HepG2 (cell line): ENCODE measurements at regions not wholly inside any gene's neighbourhood (a gene's known extent, or its start where the extent isn't known, plus 50 kb on each side); places are given as distances from the start of the nearest gene placed in this dataset.

Experiments
- CTCF ChIP-seq: sonication (generic); formaldehyde crosslinking; IDR thresholded peaks from 2 replicates; pipeline ENCODE4 v1.5.0; 2020; ENCODE audit warnings: mild to moderate bottlenecking, missing genetic modification reagents, moderate library complexity
- ESRRA ChIP-seq: sonication (generic); formaldehyde crosslinking; IDR thresholded peaks from 2 replicates; pipeline ENCODE4 v1.5.1; 2020; ENCODE audit warnings: mild to moderate bottlenecking, low read depth, missing genetic modification reagents
- EZH2 ChIP-seq: conservative IDR thresholded peaks from 2 replicates; pipeline ENCODE4 v1.6.1; 2012; ENCODE audit warnings: mild to moderate bottlenecking, low read depth, low read length, moderate library complexity
- POLR2A ChIP-seq, 2 experiments: IDR thresholded peaks; 2 replicates each; pipeline ENCODE4 v1.6.1; 2011; ENCODE audit warnings: low read depth in 2 of 2, low read length in 2 of 2, mild to moderate bottlenecking in 1 of 2, moderate library complexity in 1 of 2; ENCODE audit not compliant: insufficient read depth in 1 of 2
- ZNF558 ChIP-seq: sonication (generic); formaldehyde crosslinking; IDR thresholded peaks from 2 replicates; pipeline ENCODE4 v1.9.0; 2022; ENCODE audit warnings: mild to moderate bottlenecking, missing genetic modification reagents, borderline replicate concordance

GRCh38 chr3:82572721-82573120 is 811.3 kb upstream of the GBE1 start:
- TF ChIP-seq EZH2 (no peak), ESRRA (CRISPR knock-in tag) (no peak), POLR2A (IDR thresholded peaks at IDR 0.05; ENCODE audit: insufficient read depth in 1 of 2, low read depth in 2 of 2, low read length in 2 of 2) (no peak), CTCF (CRISPR knock-in tag) (no peak), ZNF558 (CRISPR knock-in tag) (no peak)
